ENCODE measurements at regions not wholly inside any gene's neighbourhood (a gene's known extent, or its start where the extent isn't known, plus 50 kb on each side); places are given as distances from the start of the nearest gene placed in this dataset.

DNA sequence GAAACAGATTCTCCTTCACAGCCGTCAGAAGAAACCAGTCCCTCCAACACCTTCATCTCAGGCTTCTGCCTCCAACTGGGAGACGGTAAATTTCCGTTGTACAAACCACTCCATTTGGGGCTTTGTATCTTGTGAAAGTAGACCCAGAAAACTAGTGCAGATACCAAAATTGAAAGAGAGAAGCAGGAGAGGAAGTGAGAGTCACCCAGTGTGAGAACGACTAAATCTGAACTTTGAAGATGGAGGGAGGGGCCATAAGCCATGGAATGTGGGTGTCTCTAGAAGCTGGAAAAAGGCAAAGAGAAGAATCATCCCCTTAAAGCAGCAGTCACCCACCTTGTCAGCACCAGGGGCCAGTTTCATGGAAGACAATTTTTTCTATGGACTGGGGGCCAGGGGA, 88.3 kb upstream of the LRATD1 start:
- TF ChIP-seq, protein P1, sequence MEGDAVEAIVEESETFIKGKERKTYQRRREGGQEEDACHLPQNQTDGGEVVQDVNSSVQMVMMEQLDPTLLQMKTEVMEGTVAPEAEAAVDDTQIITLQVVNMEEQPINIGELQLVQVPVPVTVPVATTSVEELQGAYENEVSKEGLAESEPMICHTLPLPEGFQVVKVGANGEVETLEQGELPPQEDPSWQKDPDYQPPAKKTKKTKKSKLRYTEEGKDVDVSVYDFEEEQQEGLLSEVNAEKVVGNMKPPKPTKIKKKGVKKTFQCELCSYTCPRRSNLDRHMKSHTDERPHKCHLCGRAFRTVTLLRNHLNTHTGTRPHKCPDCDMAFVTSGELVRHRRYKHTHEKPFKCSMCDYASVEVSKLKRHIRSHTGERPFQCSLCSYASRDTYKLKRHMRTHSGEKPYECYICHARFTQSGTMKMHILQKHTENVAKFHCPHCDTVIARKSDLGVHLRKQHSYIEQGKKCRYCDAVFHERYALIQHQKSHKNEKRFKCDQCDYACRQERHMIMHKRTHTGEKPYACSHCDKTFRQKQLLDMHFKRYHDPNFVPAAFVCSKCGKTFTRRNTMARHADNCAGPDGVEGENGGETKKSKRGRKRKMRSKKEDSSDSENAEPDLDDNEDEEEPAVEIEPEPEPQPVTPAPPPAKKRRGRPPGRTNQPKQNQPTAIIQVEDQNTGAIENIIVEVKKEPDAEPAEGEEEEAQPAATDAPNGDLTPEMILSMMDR (IDR thresholded peaks at IDR 0.05; ENCODE audit: control extremely low read depth in 1 of 3, insufficient read depth in 1 of 3, low read depth in 1 of 3, low read length in 3 of 3): no peak
- TF ChIP-seq CHD1 (IDR thresholded peaks at IDR 0.05; ENCODE audit: low read depth, low read length): no peak
- TF ChIP-seq POLR2A (IDR thresholded peaks at IDR 0.05; ENCODE audit: control extremely low read depth in 1 of 2, low read depth in 2 of 2, low read length in 2 of 2): no peak
- no peak for TF ChIP-seq EZH2 (IDR thresholded peaks at IDR 0.05; ENCODE audit: low read depth, low read length, severe bottlenecking)
- TF ChIP-seq POLR2AphosphoS5 (IDR thresholded peaks at IDR 0.05; ENCODE audit: low read depth, low read length): no peak
- TF ChIP-seq RFX5 (IDR thresholded peaks at IDR 0.05; ENCODE audit: borderline replicate concordance, low read depth, low read length): no peak
- TF ChIP-seq EP300 (IDR thresholded peaks at IDR 0.05; ENCODE audit: borderline replicate concordance in 1 of 2, low read depth in 2 of 2, low read length in 2 of 2): no peak
- no peak for TF ChIP-seq TAF1 (IDR thresholded peaks at IDR 0.05; ENCODE audit: low read depth, low read length)
- TF ChIP-seq, protein P2, sequence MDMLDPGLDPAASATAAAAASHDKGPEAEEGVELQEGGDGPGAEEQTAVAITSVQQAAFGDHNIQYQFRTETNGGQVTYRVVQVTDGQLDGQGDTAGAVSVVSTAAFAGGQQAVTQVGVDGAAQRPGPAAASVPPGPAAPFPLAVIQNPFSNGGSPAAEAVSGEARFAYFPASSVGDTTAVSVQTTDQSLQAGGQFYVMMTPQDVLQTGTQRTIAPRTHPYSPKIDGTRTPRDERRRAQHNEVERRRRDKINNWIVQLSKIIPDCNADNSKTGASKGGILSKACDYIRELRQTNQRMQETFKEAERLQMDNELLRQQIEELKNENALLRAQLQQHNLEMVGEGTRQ (IDR thresholded peaks at IDR 0.05; ENCODE audit: low read length): no peak
- TF ChIP-seq, protein P3, sequence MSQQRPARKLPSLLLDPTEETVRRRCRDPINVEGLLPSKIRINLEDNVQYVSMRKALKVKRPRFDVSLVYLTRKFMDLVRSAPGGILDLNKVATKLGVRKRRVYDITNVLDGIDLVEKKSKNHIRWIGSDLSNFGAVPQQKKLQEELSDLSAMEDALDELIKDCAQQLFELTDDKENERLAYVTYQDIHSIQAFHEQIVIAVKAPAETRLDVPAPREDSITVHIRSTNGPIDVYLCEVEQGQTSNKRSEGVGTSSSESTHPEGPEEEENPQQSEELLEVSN (IDR thresholded peaks at IDR 0.05): no peak
- TF ChIP-seq RXRA (IDR thresholded peaks at IDR 0.05; ENCODE audit: insufficient read depth, low read depth, low read length): no peak
- TF ChIP-seq SP1 (IDR thresholded peaks at IDR 0.05; ENCODE audit: low read depth, low read length): no peak
- TF ChIP-seq SRF (IDR thresholded peaks at IDR 0.05; ENCODE audit: low read depth, low read length): no peak

All from H1 (cell line).